Body of pancreas (tissue), 4 donors: ENCODE measurements at regions not wholly inside any gene's neighbourhood (a gene's known extent, or its start where the extent isn't known, plus 50 kb on each side); places are given as distances from the start of the nearest gene placed in this dataset.

ENCODE experiments used
- CTCF ChIP-seq, 7 experiments: fragments of 450-650 bp in 4 of 7; fragments of 200-600 bp in 3 of 7; sonication (generic) in 3 of 7; IDR thresholded peaks; one replicate each; pipeline ENCODE4 v1.5.1; 2016 to 2019; ENCODE audit warnings: antibody characterized with exemption in 7 of 7
- POLR2A ChIP-seq, 3 donors: fragments of 450-650 bp; IDR thresholded peaks; one replicate each; pipeline ENCODE4 v1.6.1; 2016; ENCODE audit warnings: antibody characterized with exemption in 3 of 3, mild to moderate bottlenecking in 2 of 3

GRCh38 chr12:17239874-17240273 is 633.9 kb upstream of the LMO3 start:
- TF ChIP-seq CTCF (IDR thresholded peaks at IDR 0.05) (no peak), POLR2A (IDR thresholded peaks at IDR 0.05) (no peak)
